HEK293T (cell line): ENCODE measurements at regions not wholly inside any gene's neighbourhood (a gene's known extent, or its start where the extent isn't known, plus 50 kb on each side); places are given as distances from the start of the nearest gene placed in this dataset.

Source experiments
- CTCF ChIA-PET: fragments of 350-600 bp; formaldehyde crosslinking; extraction: SDS; loops from one replicate; lab custom pipeline; 2021; ENCODE audit warnings: antibody characterized with exemption, inconsistent platforms; lab: Yijun Ruan, JAX
- POLR2A ChIA-PET: fragments of 350-600 bp; formaldehyde crosslinking; extraction: SDS; loops from one replicate; lab custom pipeline; 2020; ENCODE audit warnings: antibody characterized with exemption, inconsistent platforms; lab: Yijun Ruan, JAX
- DNase-seq: peaks from one replicate; pipeline ENCODE4 v3.0.0; 2012; ENCODE audit warnings: mixed read lengths; ENCODE audit errors: extremely low spot score
- ARNT ChIP-seq: fragments of 450-650 bp; IDR thresholded peaks from 2 replicates; pipeline ENCODE4 v1.6.1; 2017; ENCODE audit warnings: mild to moderate bottlenecking
- BHLHE40 ChIP-seq: fragments of 450-650 bp; IDR thresholded peaks from 2 replicates; pipeline ENCODE4 v1.6.1; 2016; ENCODE audit warnings: mild to moderate bottlenecking, moderate library complexity, borderline replicate concordance
- CTBP1 ChIP-seq: fragments of 450-650 bp; IDR thresholded peaks from 2 replicates; pipeline ENCODE4 v1.6.1; 2016; ENCODE audit warnings: borderline replicate concordance
- ELF4 ChIP-seq: fragments of 450-650 bp; IDR thresholded peaks from 2 replicates; pipeline ENCODE4 v1.6.1; 2017; ENCODE audit warnings: antibody characterized with exemption
- FOXA1 ChIP-seq: fragments of 450-650 bp; IDR thresholded peaks from 2 replicates; pipeline ENCODE4 v1.6.1; 2016; ENCODE audit warnings: mild to moderate bottlenecking
- FOXK2 ChIP-seq: fragments of 450-650 bp; IDR thresholded peaks from 2 replicates; pipeline ENCODE4 v1.6.1; 2016; ENCODE audit warnings: mild to moderate bottlenecking
- FOXM1 ChIP-seq: fragments of 450-650 bp; IDR thresholded peaks from 2 replicates; pipeline ENCODE4 v1.6.1; 2017; ENCODE audit warnings: mild to moderate bottlenecking, borderline replicate concordance
- HDGF ChIP-seq: fragments of 450-650 bp; IDR thresholded peaks from 2 replicates; pipeline ENCODE4 v1.6.1; 2017; ENCODE audit warnings: antibody characterized with exemption, borderline replicate concordance
- L3MBTL2 ChIP-seq: fragments of 450-650 bp; conservative IDR thresholded peaks from 2 replicates; pipeline ENCODE4 v1.6.1; 2016; ENCODE audit warnings: mild to moderate bottlenecking
- LEF1 ChIP-seq: fragments of 450-650 bp; IDR thresholded peaks from 2 replicates; pipeline ENCODE4 v1.6.1; 2017; ENCODE audit warnings: mild to moderate bottlenecking, borderline replicate concordance
- NFRKB ChIP-seq: fragments of 450-650 bp; IDR thresholded peaks from 2 replicates; pipeline ENCODE4 v1.6.1; 2016; ENCODE audit warnings: mild to moderate bottlenecking, moderate library complexity
- SP1 ChIP-seq: fragments of 450-650 bp; IDR thresholded peaks from 2 replicates; pipeline ENCODE4 v1.6.1; 2017
- SUZ12 ChIP-seq: fragments of 450-650 bp; IDR thresholded peaks from 2 replicates; pipeline ENCODE4 v1.6.1; 2016; ENCODE audit warnings: mild to moderate bottlenecking
- TARDBP ChIP-seq: fragments of 450-650 bp; IDR thresholded peaks from 2 replicates; pipeline ENCODE4 v1.6.1; 2016
- ZNF384 ChIP-seq: fragments of 450-650 bp; IDR thresholded peaks from 2 replicates; pipeline ENCODE4 v1.6.1; 2016
- TF ChIP-seq, protein P1 (sequence below): fragments of 450-650 bp; IDR thresholded peaks from 2 replicates; pipeline ENCODE4 v1.6.1; 2016

GRCh38 chr1:231099996-231100767 is 60.1 kb upstream of the FAM89A start:
- CTCF ChIA-PET, result interaction anchor here (0.6 kb wide), 1 partner anchor 125 kb away, joined by 3 read pairs; no protein-coding TSS in a partner anchor
- TF ChIP-seq BHLHE40 (no peak), LEF1 (no peak), ZNF384 (no peak), SUZ12 (no peak), FOXK2 (no peak), L3MBTL2 (no peak), CTBP1 (no peak), FOXM1 (no peak), SP1 (no peak), FOXA1 (no peak), ELF4 (no peak), NFRKB (no peak), TARDBP (no peak), HDGF (no peak), ARNT (no peak)
- TF ChIP-seq, protein P1, sequence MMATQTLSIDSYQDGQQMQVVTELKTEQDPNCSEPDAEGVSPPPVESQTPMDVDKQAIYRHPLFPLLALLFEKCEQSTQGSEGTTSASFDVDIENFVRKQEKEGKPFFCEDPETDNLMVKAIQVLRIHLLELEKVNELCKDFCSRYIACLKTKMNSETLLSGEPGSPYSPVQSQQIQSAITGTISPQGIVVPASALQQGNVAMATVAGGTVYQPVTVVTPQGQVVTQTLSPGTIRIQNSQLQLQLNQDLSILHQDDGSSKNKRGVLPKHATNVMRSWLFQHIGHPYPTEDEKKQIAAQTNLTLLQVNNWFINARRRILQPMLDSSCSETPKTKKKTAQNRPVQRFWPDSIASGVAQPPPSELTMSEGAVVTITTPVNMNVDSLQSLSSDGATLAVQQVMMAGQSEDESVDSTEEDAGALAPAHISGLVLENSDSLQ, result no peak
- POLR2A ChIA-PET, result no interaction called here
- DNase-seq, result no peak

DNA sequence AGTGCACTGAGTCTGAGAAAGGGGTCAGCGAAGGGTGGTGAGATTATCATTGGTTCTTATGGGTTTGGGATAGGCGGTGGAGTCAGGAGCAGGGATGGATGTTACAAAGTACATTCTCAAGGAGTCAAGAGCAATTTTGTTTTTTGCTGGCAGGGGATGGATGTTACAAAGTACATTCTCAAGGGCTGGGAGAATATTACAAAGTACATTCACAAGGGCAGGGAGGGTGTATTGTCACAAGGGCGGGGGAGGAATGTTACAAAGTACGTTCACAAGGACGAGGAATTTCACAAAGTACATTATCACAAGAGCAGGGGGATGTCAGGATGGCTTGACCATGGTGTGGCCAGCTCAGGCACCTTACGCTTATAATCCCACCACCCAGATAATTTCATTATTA is 59.3 kb upstream of the FAM89A start:
- TF ChIP-seq FOXM1 (no peak), ARNT (no peak), SUZ12 (no peak), BHLHE40 (no peak), FOXA1 (no peak), LEF1 (no peak), SP1 (no peak)
- no peak for DNase-seq
- ChIA-PET POLR2A (no interaction called here), CTCF (interaction anchor here (0.6 kb wide), 1 partner anchor 124 kb away, joined by 3 read pairs; no protein-coding TSS in a partner anchor)

DNA sequence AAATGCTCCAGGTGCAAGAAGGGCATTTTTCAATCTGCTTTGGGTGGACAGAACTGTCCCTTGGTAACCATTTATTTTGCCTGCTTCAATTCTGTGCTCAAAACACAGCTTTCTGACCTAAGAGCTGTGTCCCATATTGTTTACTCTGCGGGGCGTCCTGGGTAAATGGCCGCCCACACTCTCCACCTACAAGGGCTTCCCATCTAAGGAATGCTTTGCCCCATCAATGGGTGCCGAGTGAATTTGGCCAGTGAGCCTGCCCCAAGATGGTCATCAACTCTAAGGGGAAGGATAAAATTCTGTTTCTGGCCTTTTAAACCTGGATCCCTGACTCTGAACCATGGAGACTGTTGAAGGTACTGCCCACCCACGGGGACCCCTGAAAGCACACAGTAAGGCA is 55.5 kb upstream of the FAM89A start:
- DNase-seq, result no peak
- TF ChIP-seq LEF1 (no peak), SP1 (no peak), HDGF (no peak), CTBP1 (no peak), ARNT (no peak), ELF4 (no peak), NFRKB (no peak), FOXM1 (no peak), L3MBTL2 (no peak), TARDBP (no peak), ZNF384 (no peak), FOXA1 (no peak), BHLHE40 (no peak), SUZ12 (no peak), FOXK2 (no peak)
- TF ChIP-seq, protein P1, result no peak
- POLR2A ChIA-PET, result no interaction called here
- CTCF ChIA-PET, result no interaction called here

GRCh38 chr1:231094421-231094820 is 54.4 kb upstream of the FAM89A start:
- CTCF ChIA-PET, result interaction anchor here (0.6 to 1.1 kb wide), 3 partner anchors 9 to 183 kb away, joined by 3 to 4 read pairs (median 3); no protein-coding TSS in a partner anchor
- no peak for DNase-seq
- POLR2A ChIA-PET, result interaction anchor here (0.9 kb wide), 1 partner anchor 10 kb away, joined by 4 read pairs; no protein-coding TSS in a partner anchor
- TF ChIP-seq FOXK2 (no peak), ELF4 (no peak), TARDBP (no peak), L3MBTL2 (no peak), ZNF384 (no peak), HDGF (no peak), NFRKB (no peak), SUZ12 (no peak), SP1 (no peak), LEF1 (no peak), BHLHE40 (no peak), ARNT (no peak), FOXA1 (no peak), FOXM1 (no peak), CTBP1 (no peak)
- TF ChIP-seq, protein P1, result no peak

DNA sequence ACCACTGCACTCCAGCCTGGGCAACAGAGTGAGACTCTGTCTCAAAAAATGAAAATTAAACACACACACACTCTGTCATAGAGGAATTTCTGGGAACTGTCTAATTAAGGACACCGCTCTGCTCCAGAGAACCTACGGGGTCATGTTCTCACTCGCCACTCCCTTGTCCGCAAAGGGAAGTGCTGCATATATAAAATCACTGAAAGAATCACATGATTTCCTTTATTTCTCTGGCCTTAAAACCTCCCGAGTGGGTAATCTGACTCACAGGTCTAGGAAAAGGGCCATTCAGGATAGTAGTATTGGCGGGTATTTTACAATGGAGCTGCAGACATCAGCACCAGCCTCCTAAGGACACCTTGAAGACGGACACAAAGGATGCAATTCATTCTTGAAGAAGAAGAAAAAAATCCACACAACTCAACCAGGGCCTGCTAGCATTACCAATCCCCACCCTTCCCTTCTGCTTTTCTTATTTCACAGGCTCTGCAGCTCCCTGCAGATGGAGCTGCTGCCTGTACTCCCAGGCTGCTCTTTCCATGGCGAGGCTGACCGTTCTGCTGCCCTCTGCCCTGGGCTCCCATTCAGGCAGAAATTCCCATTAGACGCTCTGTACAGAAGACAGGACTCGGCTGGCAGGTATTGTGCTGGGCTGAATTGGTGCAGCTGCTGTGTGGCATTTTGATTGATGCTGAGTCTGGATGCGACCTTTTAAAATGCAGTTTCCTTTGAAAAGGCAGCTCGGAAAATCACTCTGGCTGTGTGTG is 53.3 kb upstream of the FAM89A start:
- POLR2A ChIA-PET, result interaction anchor here (0.9 kb wide), 1 partner anchor 9 kb away, joined by 4 read pairs; no protein-coding TSS in a partner anchor
- CTCF ChIA-PET, result interaction anchor here (1.0 kb wide), 1 partner anchor 10 kb away, joined by 3 read pairs; no protein-coding TSS in a partner anchor
- TF ChIP-seq TARDBP (no peak), BHLHE40 (no peak), FOXA1 (no peak), ELF4 (no peak), ZNF384 (no peak), FOXM1 (no peak), HDGF (no peak), NFRKB (no peak), ARNT (no peak), FOXK2 (no peak), SP1 (no peak), CTBP1 (no peak), L3MBTL2 (no peak), SUZ12 (no peak), LEF1 (no peak)
- TF ChIP-seq, protein P1, result no peak
- DNase-seq, result no peak
